CD4-positive, alpha-beta memory T cell (primary cell): ENCODE measurements at regions not wholly inside any gene's neighbourhood (a gene's known extent, or its start where the extent isn't known, plus 50 kb on each side); places are given as distances from the start of the nearest gene placed in this dataset.

Source experiments
- CTCF ChIA-PET: fragments of 350-600 bp; sonication (Branson Sonifier 250); formaldehyde crosslinking; loops from one replicate; lab custom pipeline; 2021; ENCODE audit warnings: inconsistent platforms; ENCODE audit not compliant: partially characterized antibody; lab: Charles Lee
- POLR2A ChIA-PET: fragments of 350-600 bp; sonication (Branson Sonifier 250); formaldehyde crosslinking; loops from one replicate; lab custom pipeline; 2021; ENCODE audit not compliant: partially characterized antibody; lab: Charles Lee
- DNase-seq, 5 donors: peaks; one replicate each; pipeline versions ENCODE4 v3.0.0 to v3.0.0-alpha.2; 2020 to 2022; ENCODE audit warnings: mixed read lengths in 1 of 5
- H3K27ac ChIP-seq: one replicate; pipeline ENCODE4 v1.7.0; 2013; ENCODE audit warnings: low read depth, low read length
- H3K27me3 ChIP-seq: 2 replicates; pipeline ENCODE4 v1.7.0; 2013; ENCODE audit warnings: mild to moderate bottlenecking, low read length, moderate library complexity; ENCODE audit not compliant: insufficient read depth
- H3K36me3 ChIP-seq: 2 replicates; pipeline ENCODE4 v1.7.0; 2013; ENCODE audit warnings: mild to moderate bottlenecking, low read length, moderate library complexity; ENCODE audit not compliant: insufficient read depth
- H3K4me1 ChIP-seq: 2 replicates; pipeline ENCODE4 v1.7.0; 2013; ENCODE audit warnings: mild to moderate bottlenecking, low read length, moderate library complexity; ENCODE audit not compliant: insufficient read depth
- H3K4me3 ChIP-seq, 2 donors: one replicate each; pipeline ENCODE4 v1.7.0; 2013; ENCODE audit warnings: low read length in 2 of 2, mild to moderate bottlenecking in 1 of 2
- H3K9me3 ChIP-seq, 2 donors: one replicate each; pipeline ENCODE4 v1.7.0; 2013; ENCODE audit warnings: low read length in 2 of 2, control low read depth in 1 of 2; ENCODE audit not compliant: control insufficient read depth in 1 of 2
- H3K27ac Mint-ChIP-seq, 7 donors: one replicate each; pipeline ENCODE4 v1.8.0; 2020 to 2021; ENCODE audit warnings: mixed read lengths in 7 of 7, mild to moderate bottlenecking in 6 of 7, inconsistent platforms in 3 of 7, moderate library complexity in 3 of 7
- H3K27me3 Mint-ChIP-seq, 2 donors: one replicate each; pipeline ENCODE4 v1.8.0; 2020 to 2021; ENCODE audit warnings: mixed read lengths in 2 of 2
- H3K36me3 Mint-ChIP-seq, 2 donors: one replicate each; pipeline ENCODE4 v1.8.0; 2020 to 2021; ENCODE audit warnings: mixed read lengths in 2 of 2, inconsistent platforms in 1 of 2, mild to moderate bottlenecking in 1 of 2
- H3K4me1 Mint-ChIP-seq, 4 donors: one replicate each; pipeline ENCODE4 v1.8.0; 2020 to 2021; ENCODE audit warnings: mixed read lengths in 4 of 4, mild to moderate bottlenecking in 1 of 4
- H3K4me3 Mint-ChIP-seq, 8 donors: one replicate each; pipeline ENCODE4 v1.8.0; 2020 to 2021; ENCODE audit warnings: mixed read lengths in 8 of 8, mild to moderate bottlenecking in 7 of 8, moderate library complexity in 6 of 8, inconsistent platforms in 3 of 8
- H3K9me3 Mint-ChIP-seq, 8 donors: one replicate each; pipeline ENCODE4 v1.8.0; 2020 to 2021; ENCODE audit warnings: mixed read lengths in 8 of 8, mild to moderate bottlenecking in 5 of 8, inconsistent platforms in 3 of 8, moderate library complexity in 1 of 8
- intact Hi-C: fragments of 100-400 bp; cut with micrococcal nuclease; formaldehyde crosslinking; loops from one replicate; pipeline ENCODE4 v1.15.1; 2023

- intact Hi-C loops = no loop called here
- Histone ChIP-seq H3K4me3 (no peak overlapping the region), H3K9me3 (no peaks in the 10 kb centered on the region), H3K27me3 (no peaks in the 10 kb centered on the region), H3K36me3 (no peaks in the 10 kb centered on the region), H3K27ac (no peak overlapping the region), H3K4me1 (no peaks in the 10 kb centered on the region)
- DNase-seq = no peak
- Mint-ChIP-seq H3K36me3 (no peaks in the 10 kb centered on the region), H3K9me3 (peaks cover 0 to 4% (median 0%) of the 10 kb centered on the region in 8 donors), H3K4me1 (no peaks in the 10 kb centered on the region), H3K27ac (no peak overlapping the region), H3K27me3 (peaks cover 7 to 12% of the 10 kb centered on the region in 2 donors), H3K4me3 (no peak overlapping the region)
- CTCF ChIA-PET = no interaction called here
- POLR2A ChIA-PET = no interaction called here
Observed at GRCh38 chr15:88390164-88390901, 76.9 kb downstream of the MRPL46 start.

- ChIA-PET POLR2A (no interaction called here), CTCF (no interaction called here)
- Histone ChIP-seq H3K4me3 (no peak overlapping the region), H3K27me3 (no peaks in the 10 kb centered on the region), H3K9me3 (no peaks in the 10 kb centered on the region), H3K36me3 (no peaks in the 10 kb centered on the region), H3K27ac (no peak overlapping the region), H3K4me1 (no peaks in the 10 kb centered on the region)
- no peak overlapping the region for H3K27ac Mint-ChIP-seq
- no peaks in the 10 kb centered on the region for H3K4me1 Mint-ChIP-seq
- DNase-seq = no peak
- intact Hi-C loops = no loop called here
- peaks cover 7 to 15% of the 10 kb centered on the region in 2 donors for H3K27me3 Mint-ChIP-seq
- H3K4me3 Mint-ChIP-seq = no peak overlapping the region
- no peaks in the 10 kb centered on the region for H3K36me3 Mint-ChIP-seq
- H3K9me3 Mint-ChIP-seq = peaks cover 0 to 2% (median 0%) of the 10 kb centered on the region in 8 donors
Observed at GRCh38 chr15:88389120-88389519, 78.1 kb downstream of the MRPL46 start.

- Histone ChIP-seq H3K9me3 (no peaks in the 10 kb centered on the region), H3K4me1 (no peaks in the 10 kb centered on the region), H3K4me3 (no peak overlapping the region), H3K27ac (no peak overlapping the region), H3K36me3 (no peaks in the 10 kb centered on the region), H3K27me3 (no peaks in the 10 kb centered on the region)
- Mint-ChIP-seq H3K27me3 (peaks cover 9 to 17% of the 10 kb centered on the region in 2 donors), H3K27ac (no peak overlapping the region), H3K9me3 (peaks cover 0 to 2% (median 0%) of the 10 kb centered on the region in 8 donors), H3K36me3 (no peaks in the 10 kb centered on the region), H3K4me3 (no peak overlapping the region), H3K4me1 (no peaks in the 10 kb centered on the region)
- ChIA-PET POLR2A (no interaction called here), CTCF (no interaction called here)
- intact Hi-C loops = no loop called here
- DNase-seq = no peak
Observed at GRCh38 chr15:88388686-88389085, 78.5 kb downstream of the MRPL46 start.

- CTCF ChIA-PET = no interaction called here
- Mint-ChIP-seq H3K9me3 (no peaks in the 10 kb centered on the region), H3K4me1 (no peaks in the 10 kb centered on the region)
Observed at GRCh38 chr15:88385078-88385700, 82.0 kb downstream of the MRPL46 start.

GRCh38 chr15:88383354-88383753 lies 83.8 kb downstream of the MRPL46 start:
- no peaks in the 10 kb centered on the region for H3K36me3 ChIP-seq
- H3K4me1 Mint-ChIP-seq = no peaks in the 10 kb centered on the region
- no peaks in the 10 kb centered on the region for H3K27me3 ChIP-seq
- CTCF ChIA-PET = no interaction called here
- H3K4me3 ChIP-seq = no peak overlapping the region
- no peaks in the 10 kb centered on the region for H3K4me1 ChIP-seq
- H3K27ac Mint-ChIP-seq = no peak overlapping the region
- H3K4me3 Mint-ChIP-seq = no peak overlapping the region
- no peak for DNase-seq
- no peak overlapping the region for H3K27ac ChIP-seq
- peaks cover 9 to 21% of the 10 kb centered on the region in 2 donors for H3K27me3 Mint-ChIP-seq
- no peaks in the 10 kb centered on the region for H3K9me3 Mint-ChIP-seq
- no peaks in the 10 kb centered on the region for H3K36me3 Mint-ChIP-seq
- no peaks in the 10 kb centered on the region for H3K9me3 ChIP-seq
- intact Hi-C loops = no loop called here
- POLR2A ChIA-PET = no interaction called here

More at GRCh38 chr15:88385078-88385700, 82.0 kb downstream of the MRPL46 start:
- H3K4me1 ChIP-seq = no peaks in the 10 kb centered on the region
- H3K9me3 ChIP-seq = no peaks in the 10 kb centered on the region
- H3K4me3 Mint-ChIP-seq = no peak overlapping the region
- no peak overlapping the region for H3K4me3 ChIP-seq
- no peak for DNase-seq
- H3K27ac Mint-ChIP-seq = no peak overlapping the region
- peaks cover 12 to 21% of the 10 kb centered on the region in 2 donors for H3K27me3 Mint-ChIP-seq
- H3K27ac ChIP-seq = no peak overlapping the region
- H3K36me3 Mint-ChIP-seq = no peaks in the 10 kb centered on the region
- no peaks in the 10 kb centered on the region for H3K27me3 ChIP-seq
- H3K36me3 ChIP-seq = no peaks in the 10 kb centered on the region
- intact Hi-C loops = no loop called here
- POLR2A ChIA-PET = no interaction called here

GRCh38 chr15:88382482-88382983 lies 84.7 kb downstream of the MRPL46 start:
- H3K27me3 ChIP-seq = no peaks in the 10 kb centered on the region
- H3K4me3 Mint-ChIP-seq = no peak overlapping the region
- no peak for DNase-seq
- H3K9me3 Mint-ChIP-seq = no peaks in the 10 kb centered on the region
- peaks cover 9 to 21% of the 10 kb centered on the region in 2 donors for H3K27me3 Mint-ChIP-seq
- CTCF ChIA-PET = no interaction called here
- intact Hi-C loops = no loop called here
- no peaks in the 10 kb centered on the region for H3K36me3 Mint-ChIP-seq
- H3K9me3 ChIP-seq = no peaks in the 10 kb centered on the region
- H3K36me3 ChIP-seq = no peaks in the 10 kb centered on the region
- POLR2A ChIA-PET = no interaction called here
- no peak overlapping the region for H3K27ac Mint-ChIP-seq
- H3K27ac ChIP-seq = no peak overlapping the region
- no peaks in the 10 kb centered on the region for H3K4me1 ChIP-seq
- H3K4me1 Mint-ChIP-seq = no peaks in the 10 kb centered on the region
- no peak overlapping the region for H3K4me3 ChIP-seq

GRCh38 chr15:88378188-88378637 lies 89.0 kb downstream of the MRPL46 start:
- no peak overlapping the region for H3K27ac Mint-ChIP-seq
- CTCF ChIA-PET = no interaction called here
- Histone ChIP-seq H3K27ac (no peak overlapping the region), H3K36me3 (no peaks in the 10 kb centered on the region), H3K27me3 (no peaks in the 10 kb centered on the region), H3K9me3 (no peaks in the 10 kb centered on the region), H3K4me1 (no peaks in the 10 kb centered on the region), H3K4me3 (no peak overlapping the region)
- POLR2A ChIA-PET = no interaction called here
- no peaks in the 10 kb centered on the region for H3K4me1 Mint-ChIP-seq
- H3K4me3 Mint-ChIP-seq = no peak overlapping the region
- intact Hi-C loops = no loop called here
- peaks cover 14 to 20% of the 10 kb centered on the region in 2 donors for H3K27me3 Mint-ChIP-seq
- H3K36me3 Mint-ChIP-seq = no peaks in the 10 kb centered on the region
- no peaks in the 10 kb centered on the region for H3K9me3 Mint-ChIP-seq
- DNase-seq = no peak
